IMR-90 (cell line): ENCODE measurements at regions not wholly inside any gene's neighbourhood (a gene's known extent, or its start where the extent isn't known, plus 50 kb on each side); places are given as distances from the start of the nearest gene placed in this dataset.

ENCODE experiments used
- ATAC-seq: fragments of 200-7000 bp; cut with Tn5 transposase; 2 replicates; pipeline ENCODE4 v1.9.1; 2020; ENCODE audit warnings: low read depth, mild to moderate bottlenecking, moderate library complexity
- BruUV-seq: library from RNA; stranded (reverse); fragments of 400-500 nt; replicated peaks from 2 replicates; lab custom pipeline; 2021; lab: Mats Ljungman, UMichigan
- CTCF ChIA-PET: fragments of 300-600 bp; formaldehyde crosslinking; extraction: SDS; loops from one replicate; lab custom pipeline; 2021; ENCODE audit warnings: antibody characterized with exemption; lab: Yijun Ruan, JAX
- POLR2A ChIA-PET: fragments of 300-600 bp; sonication (Branson Sonifier 250); formaldehyde crosslinking; loops from one replicate; lab custom pipeline; 2022; ENCODE audit warnings: antibody characterized with exemption; ENCODE audit not compliant: unreplicated experiment; lab: Charles Lee
- DNase-seq: peaks from one replicate; pipeline ENCODE4 v3.0.0; 2013
- H2AFZ ChIP-seq: replicated peaks from 2 replicates; pipeline ENCODE3; 2013; ENCODE audit warnings: low read length, mild to moderate bottlenecking; ENCODE audit not compliant: poor library complexity
- H2AK5ac ChIP-seq: 2 replicates; pipeline ENCODE4 v1.6.1; 2013; ENCODE audit warnings: low read depth, low read length, inconsistent platforms
- H2AK9ac ChIP-seq: replicated peaks from 2 replicates; pipeline ENCODE3; 2013; ENCODE audit warnings: mild to moderate bottlenecking, low read depth, low read length, moderate library complexity; ENCODE audit not compliant: poor library complexity
- H2BK120ac ChIP-seq: 2 replicates; pipeline ENCODE4 v1.6.1; 2013; ENCODE audit warnings: low read depth, low read length, inconsistent platforms
- H2BK15ac ChIP-seq: 3 replicates; pipeline ENCODE4 v1.6.1; 2013; ENCODE audit warnings: low read depth, low read length, inconsistent platforms
- H2BK20ac ChIP-seq: 2 replicates; pipeline ENCODE4 v1.6.1; 2013; ENCODE audit warnings: low read depth, mild to moderate bottlenecking, inconsistent platforms, low read length, moderate library complexity
- H2BK5ac ChIP-seq: 2 replicates; pipeline ENCODE4 v1.6.1; 2013; ENCODE audit warnings: mild to moderate bottlenecking, low read depth, low read length, inconsistent platforms; ENCODE audit not compliant: poor library complexity, severe bottlenecking
- H3K14ac ChIP-seq: replicated peaks from 2 replicates; pipeline ENCODE4 v1.6.1; 2013; ENCODE audit warnings: low read depth, low read length, inconsistent platforms
- H3K18ac ChIP-seq: 2 replicates; pipeline ENCODE4 v1.6.1; 2013; ENCODE audit warnings: low read depth, low read length, control low read depth
- H3K23ac ChIP-seq: 2 replicates; pipeline ENCODE4 v1.6.1; 2013; ENCODE audit warnings: low read depth, low read length, inconsistent platforms
- H3K27ac ChIP-seq: 2 replicates; pipeline ENCODE4 v1.5.1; 2013; ENCODE audit warnings: mild to moderate bottlenecking, control low read depth, low read length; ENCODE audit not compliant: insufficient read depth
- H3K27me3 ChIP-seq: 2 replicates; pipeline ENCODE4 v1.6.1; 2013; ENCODE audit warnings: low read length; ENCODE audit not compliant: control insufficient read depth, insufficient read depth
- H3K36me3 ChIP-seq: 2 replicates; pipeline ENCODE4 v1.6.1; 2013; ENCODE audit warnings: low read length, mixed read lengths; ENCODE audit not compliant: control insufficient read depth, insufficient read depth
- H3K4ac ChIP-seq: 2 replicates; pipeline ENCODE4 v1.6.1; 2013; ENCODE audit warnings: low read depth, low read length, inconsistent platforms
- H3K4me1 ChIP-seq: 2 replicates; pipeline ENCODE4 v1.6.1; 2013; ENCODE audit warnings: low read length, mixed read lengths; ENCODE audit not compliant: control insufficient read depth, insufficient read depth
- H3K4me2 ChIP-seq: 2 replicates; pipeline ENCODE4 v1.6.1; 2013; ENCODE audit warnings: low read depth, mild to moderate bottlenecking, control low read depth, low read length, moderate library complexity
- H3K4me3 ChIP-seq: 2 replicates; pipeline ENCODE4 v1.5.1; 2013; ENCODE audit warnings: low read depth, mild to moderate bottlenecking, control low read depth, low read length, moderate library complexity; ENCODE audit not compliant: insufficient read depth
- H3K56ac ChIP-seq: 2 replicates; pipeline ENCODE4 v1.6.1; 2013; ENCODE audit warnings: low read length, inconsistent platforms; ENCODE audit not compliant: insufficient read depth; ENCODE audit errors: extremely low read depth
- H3K79me1 ChIP-seq, 2 experiments: 2 replicates each; pipeline ENCODE4 v1.6.1; 2013; ENCODE audit warnings: low read length in 2 of 2, inconsistent platforms in 1 of 2, low read depth in 1 of 2
- H3K9ac ChIP-seq: 2 replicates; pipeline ENCODE4 v1.6.1; 2013; ENCODE audit warnings: low read depth, low read length, control low read depth
- H3K9me1 ChIP-seq: 2 replicates; pipeline ENCODE4 v1.6.1; 2013; ENCODE audit warnings: low read length, inconsistent platforms; ENCODE audit not compliant: insufficient read depth
- H3K9me3 ChIP-seq: 2 replicates; pipeline ENCODE4 v1.6.1; 2013; ENCODE audit warnings: low read length; ENCODE audit not compliant: control insufficient read depth, insufficient read depth
- H4K20me1 ChIP-seq: 2 replicates; pipeline ENCODE4 v1.6.1; 2013; ENCODE audit warnings: low read length, inconsistent platforms; ENCODE audit not compliant: insufficient read depth
- H4K5ac ChIP-seq: 2 replicates; pipeline ENCODE4 v1.6.1; 2013; ENCODE audit warnings: mild to moderate bottlenecking, low read depth, low read length, control low read depth
- H4K8ac ChIP-seq, 2 experiments: 2 replicates each; pipeline ENCODE4 v1.6.1; 2013; ENCODE audit warnings: low read depth in 2 of 2, low read length in 2 of 2, control low read depth in 1 of 2, inconsistent platforms in 1 of 2
- H4K91ac ChIP-seq: 2 replicates; pipeline ENCODE4 v1.6.1; 2013; ENCODE audit warnings: low read depth, low read length, inconsistent platforms; ENCODE audit not compliant: insufficient read depth
- BHLHE40 ChIP-seq: fragments of 150-350 bp; IDR thresholded peaks from 2 replicates; pipeline ENCODE4 v1.6.1; 2016; ENCODE audit warnings: mild to moderate bottlenecking, low read depth, low read length
- CEBPB ChIP-seq: IDR thresholded peaks from 2 replicates; pipeline ENCODE4 v1.6.1; 2012; ENCODE audit warnings: low read depth, low read length, improper control_type of control experiment
- CTCF ChIP-seq: conservative IDR thresholded peaks from 2 replicates; pipeline ENCODE4 v1.5.1; 2012; ENCODE audit warnings: mild to moderate bottlenecking, low read depth, low read length, improper control_type of control experiment
- ELK1 ChIP-seq: fragments of 150-350 bp; IDR thresholded peaks from 2 replicates; pipeline ENCODE4 v1.6.1; 2016; ENCODE audit warnings: low read depth, mild to moderate bottlenecking, low read length, moderate library complexity, borderline replicate concordance
- POLR2A ChIP-seq: IDR thresholded peaks from 2 replicates; pipeline ENCODE4 v1.6.1; 2012; ENCODE audit warnings: mild to moderate bottlenecking, low read depth, low read length
- RAD21 ChIP-seq: IDR thresholded peaks from 2 replicates; pipeline ENCODE4 v1.6.1; 2012; ENCODE audit warnings: low read length, improper control_type of control experiment
- RCOR1 ChIP-seq: IDR thresholded peaks from 2 replicates; pipeline ENCODE4 v1.6.1; 2012; ENCODE audit warnings: mild to moderate bottlenecking, low read length, improper control_type of control experiment; ENCODE audit not compliant: insufficient replicate concordance
- SMC3 ChIP-seq: fragments of 150-350 bp; IDR thresholded peaks from 2 replicates; pipeline ENCODE4 v1.6.1; 2016; ENCODE audit warnings: low read depth, mild to moderate bottlenecking, antibody characterized with exemption, low read length, moderate library complexity
- USF2 ChIP-seq: fragments of 150-350 bp; IDR thresholded peaks from 2 replicates; pipeline ENCODE4 v1.6.1; 2017; ENCODE audit warnings: mild to moderate bottlenecking, antibody characterized with exemption, low read length, low read depth
- WGBS, 2 experiments: methylation state at CpG; one replicate each; pipeline versions ENCODE4 v1.1.5 to v1.1.7; 2013; ENCODE audit warnings: missing lambda C conversion rate in 2 of 2; ENCODE audit not compliant: insufficient read length in 1 of 2; ENCODE audit errors: extremely low coverage in 2 of 2; 5-methylcytosine and 5-hydroxymethylcytosine counted together
- dilution Hi-C: fragments of 300-500 bp; cut with HindIII; formaldehyde crosslinking; loops from one replicate; pipeline ENCODE4 v1.14.3; 2018; ENCODE audit warnings: low sequenced_read_pairs; ENCODE audit not compliant: unreplicated experiment
- in situ Hi-C: fragments of 300-500 bp; cut with MboI; formaldehyde crosslinking; loops from 3 replicates; pipeline ENCODE4 v1.14.3; 2019; ENCODE audit warnings: low sequenced_read_pairs, inconsistent platforms, mixed read lengths
- intact Hi-C: fragments of 100-400 bp; cut with micrococcal nuclease; formaldehyde crosslinking; loops from 2 replicates; pipeline ENCODE4 v1.10.0; 2022

DNA sequence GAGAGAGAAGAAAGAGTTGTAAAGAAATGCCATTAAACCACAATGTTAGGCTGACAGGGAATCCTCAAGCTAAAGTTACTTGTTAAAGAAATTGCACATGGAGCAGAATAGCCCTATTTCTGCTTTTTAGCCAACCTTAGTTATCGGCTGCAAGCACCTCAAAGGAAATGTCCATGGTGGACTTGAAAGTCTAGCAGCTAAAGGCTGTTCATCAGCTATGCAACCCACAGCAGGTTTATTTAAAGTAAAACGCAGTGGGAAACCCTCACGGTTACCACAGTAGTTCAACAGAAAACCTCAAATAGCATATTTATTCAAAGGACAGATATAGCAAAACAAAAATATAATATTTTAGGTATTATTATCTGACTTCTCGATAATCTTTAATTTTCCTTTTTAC lies 967.2 kb downstream of the IGSF11 start:
- no peaks in the 10 kb centered on the region for H3K9me3 ChIP-seq
- H4K8ac ChIP-seq: no peak overlapping the region
- no peak overlapping the region for H3K4me3 ChIP-seq
- DNase-seq: no peak
- ChIA-PET CTCF (no interaction called here), POLR2A (no interaction called here)
- no peaks in the 10 kb centered on the region for H3K4me1 ChIP-seq
- H2AFZ ChIP-seq: no peak overlapping the region
- no peak overlapping the region for H3K4me2 ChIP-seq
- no peak overlapping the region for H4K91ac ChIP-seq
- H3K9me1 ChIP-seq: no peaks in the 10 kb centered on the region
- no peak overlapping the region for H3K14ac ChIP-seq
- no peaks in the 10 kb centered on the region for H4K20me1 ChIP-seq
- no peaks in the 10 kb centered on the region for H3K79me1 ChIP-seq
- H2BK20ac ChIP-seq: no peak overlapping the region
- no peak for ATAC-seq
- H3K27ac ChIP-seq: no peak overlapping the region
- TF ChIP-seq BHLHE40 (no peak), CEBPB (no peak), CTCF (no peak), ELK1 (no peak), RCOR1 (no peak), USF2 (no peak), RAD21 (no peak), SMC3 (no peak), POLR2A (no peak)
- H3K23ac ChIP-seq: no peak overlapping the region
- intact Hi-C loops: no loop called here
- in situ Hi-C loops: no loop called here
- H2AK9ac ChIP-seq: no peak overlapping the region
- dilution Hi-C loops: no loop called here
- no peak overlapping the region for H3K18ac ChIP-seq
- no peak overlapping the region for H2BK15ac ChIP-seq
- WGBS, 2 experiments: no CpG with 5 or more reads among the region's 4 CpGs
- H3K56ac ChIP-seq: no peak overlapping the region
- H2AK5ac ChIP-seq: no peak overlapping the region
- H3K9ac ChIP-seq: no peak overlapping the region
- H3K4ac ChIP-seq: no peak overlapping the region
- H3K27me3 ChIP-seq: no peaks in the 10 kb centered on the region
- H4K5ac ChIP-seq: no peak overlapping the region
- H2BK5ac ChIP-seq: no peak overlapping the region
- H3K36me3 ChIP-seq: no peaks in the 10 kb centered on the region
- no TSS peak for BruUV-seq
- H2BK120ac ChIP-seq: no peak overlapping the region
